NT2/D1 (cell line): ENCODE measurements at regions not wholly inside any gene's neighbourhood (a gene's known extent, or its start where the extent isn't known, plus 50 kb on each side); places are given as distances from the start of the nearest gene placed in this dataset.

Experiments
- YY1 ChIP-seq: IDR thresholded peaks from 2 replicates; pipeline ENCODE4 v1.6.1; 2011; ENCODE audit not compliant: insufficient read length, insufficient read depth
- ZNF274 ChIP-seq: IDR thresholded peaks from 2 replicates; pipeline ENCODE4 v1.6.1; 2011; ENCODE audit warnings: mild to moderate bottlenecking, low read depth, low read length

DNA sequence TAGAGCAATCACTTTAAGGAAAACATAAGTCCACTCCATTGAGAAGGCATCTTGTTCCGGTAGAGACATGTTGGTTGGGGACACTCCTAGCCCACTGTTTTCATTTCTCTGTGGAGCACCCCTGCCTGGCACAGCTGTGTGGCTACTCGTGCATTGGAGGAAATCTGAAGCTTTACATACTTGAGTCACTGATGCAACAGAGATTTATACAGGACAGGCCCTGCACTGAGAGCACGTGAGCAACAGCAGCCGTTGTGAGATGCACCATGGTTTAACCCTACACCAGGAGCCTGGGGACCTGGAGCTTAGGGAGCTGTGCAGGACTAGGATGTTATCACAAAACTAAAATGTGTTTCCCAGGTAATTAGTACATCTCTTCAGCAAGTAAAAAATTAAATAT, 230.7 kb upstream of the IRX1 start:
- no peak for TF ChIP-seq ZNF274
- no peak for TF ChIP-seq YY1
